ENCODE measurements at regions not wholly inside any gene's neighbourhood (a gene's known extent, or its start where the extent isn't known, plus 50 kb on each side); places are given as distances from the start of the nearest gene placed in this dataset.

GRCh38 chr2:78586316-78586715 is 439.2 kb upstream of the REG3G start:
- Histone ChIP-seq H3K27ac (ENCODE audit: low read depth in 1 of 2, low read length in 2 of 2) (no peak overlapping the region), H3K4me2 (replicated peaks; ENCODE audit: extremely low read depth, low read length, poor library complexity, severe bottlenecking) (no peak overlapping the region), H3K36me3 (replicated peaks in 1 of 2; ENCODE audit: control insufficient read depth in 1 of 2, insufficient read depth in 2 of 2, low read length in 2 of 2) (no peaks in the 10 kb centered on the region), H4K20me1 (ENCODE audit: insufficient read depth, low read length) (no peaks in the 10 kb centered on the region), H3K4me1 (ENCODE audit: control insufficient read depth in 1 of 2, insufficient read depth in 2 of 2, low read length in 2 of 2) (no peaks in the 10 kb centered on the region), H3K79me2 (ENCODE audit: insufficient read depth, low read length) (no peaks in the 10 kb centered on the region), H3K27me3 (ENCODE audit: control insufficient read depth in 2 of 2, insufficient read depth in 2 of 2, low read length in 2 of 2) (no peaks in the 10 kb centered on the region), H3K9me3 (replicated peaks in 1 of 2; ENCODE audit: control insufficient read depth in 1 of 2, insufficient read depth in 1 of 2, low read length in 2 of 2) (no peaks in the 10 kb centered on the region), H2AFZ (ENCODE audit: insufficient read depth, low read depth, low read length, poor library complexity, severe bottlenecking) (no peak overlapping the region), H3K9ac (ENCODE audit: insufficient read depth, low read length, poor library complexity, severe bottlenecking) (no peak overlapping the region), H3K4me3 (replicated peaks in 1 of 3; ENCODE audit: low read depth in 2 of 3, low read length in 3 of 3) (no peak overlapping the region)
- H3K36me3 Mint-ChIP-seq, result no peaks in the 10 kb centered on the region
- H3K9me3 Mint-ChIP-seq, result peaks cover 0 to 3% (median 0%) of the 10 kb centered on the region in 7 donors
- no peak for DNase-seq
- no peak overlapping the region for H3K27ac Mint-ChIP-seq
- WGBS (ENCODE audit: insufficient coverage), result 93% methylated on average over 1 of the region's 1 CpG
- no peak for TF ChIP-seq CTCF (IDR thresholded peaks at IDR 0.05)
- no peak overlapping the region for H3K4me3 Mint-ChIP-seq
- peaks cover 0 to 1% (median 0%) of the 10 kb centered on the region in 3 donors for H3K27me3 Mint-ChIP-seq (ENCODE audit: low read depth in 3 of 3)
- intact Hi-C loops (cut with micrococcal nuclease), result no loop called here
- H3K4me1 Mint-ChIP-seq, result no peaks in the 10 kb centered on the region

- H3K4me1 Mint-ChIP-seq, result no peaks in the 10 kb centered on the region
Observed at GRCh38 chr2:78589871-78590270, 435.6 kb upstream of the REG3G start.

More at GRCh38 chr2:78589871-78590270, 435.6 kb upstream of the REG3G start:
- H4K20me1 ChIP-seq (ENCODE audit: insufficient read depth, low read length), result no peaks in the 10 kb centered on the region
- DNase-seq, result no peak
- no peaks in the 10 kb centered on the region for H3K79me2 ChIP-seq (ENCODE audit: insufficient read depth, low read length)
- Mint-ChIP-seq H3K27ac (no peak overlapping the region), H3K4me3 (no peak overlapping the region), H3K27me3 (ENCODE audit: low read depth in 3 of 3) (peaks cover 0 to 3% (median 1%) of the 10 kb centered on the region in 3 donors), H3K36me3 (no peaks in the 10 kb centered on the region), H3K9me3 (peaks cover 0 to 7% (median 4%) of the 10 kb centered on the region in 7 donors)
- H3K36me3 ChIP-seq (replicated peaks in 1 of 2; ENCODE audit: control insufficient read depth in 1 of 2, insufficient read depth in 2 of 2, low read length in 2 of 2), result no peaks in the 10 kb centered on the region
- intact Hi-C loops (cut with micrococcal nuclease), result no loop called here
- H3K4me2 ChIP-seq (replicated peaks; ENCODE audit: extremely low read depth, low read length, poor library complexity, severe bottlenecking), result no peak overlapping the region
- H3K9me3 ChIP-seq (replicated peaks in 1 of 2; ENCODE audit: control insufficient read depth in 1 of 2, insufficient read depth in 1 of 2, low read length in 2 of 2), result no peaks in the 10 kb centered on the region
- no peak overlapping the region for H3K4me3 ChIP-seq (replicated peaks in 1 of 3; ENCODE audit: low read depth in 2 of 3, low read length in 3 of 3)
- H3K27ac ChIP-seq (ENCODE audit: low read depth in 1 of 2, low read length in 2 of 2), result no peak overlapping the region
- H3K27me3 ChIP-seq (ENCODE audit: control insufficient read depth in 2 of 2, insufficient read depth in 2 of 2, low read length in 2 of 2), result no peaks in the 10 kb centered on the region
- H3K4me1 ChIP-seq (ENCODE audit: control insufficient read depth in 1 of 2, insufficient read depth in 2 of 2, low read length in 2 of 2), result no peaks in the 10 kb centered on the region
- H2AFZ ChIP-seq (ENCODE audit: insufficient read depth, low read depth, low read length, poor library complexity, severe bottlenecking), result no peak overlapping the region
- H3K9ac ChIP-seq (ENCODE audit: insufficient read depth, low read length, poor library complexity, severe bottlenecking), result no peak overlapping the region
- TF ChIP-seq CTCF (IDR thresholded peaks at IDR 0.05), result no peak

All from CD14-positive monocyte (primary cell).